Astrocyte (in vitro differentiated cells and primary cell): ENCODE measurements at regions not wholly inside any gene's neighbourhood (a gene's known extent, or its start where the extent isn't known, plus 50 kb on each side); places are given as distances from the start of the nearest gene placed in this dataset.
A peak's percentile ranks its signal among the peaks of the same experiment; 100 is the strongest.

Experiments used
- DNase-seq: peaks from one replicate; pipeline ENCODE4 v3.0.0-alpha.2; 2010; ENCODE audit warnings: low read depth
- FAIRE-seq: peaks from 2 replicates; lab custom pipeline; 2011; peaks lifted over from hg19 to GRCh38; lab: Jason Lieb, UNC
- H2AFZ ChIP-seq: 2 replicates; pipeline ENCODE4 v1.6.0; 2012; ENCODE audit warnings: low read depth, low read length, inconsistent platforms
- H3K27ac ChIP-seq: 2 replicates; pipeline ENCODE4 v1.5.1; 2011; ENCODE audit warnings: low read depth, low read length, inconsistent platforms
- H3K27me3 ChIP-seq: 2 replicates; pipeline ENCODE4 v1.6.0; 2011; ENCODE audit warnings: low read length, inconsistent platforms; ENCODE audit not compliant: insufficient read depth
- H3K36me3 ChIP-seq: 2 replicates; pipeline ENCODE4 v1.5.1; 2011; ENCODE audit warnings: low read length, inconsistent platforms; ENCODE audit not compliant: insufficient read depth
- H3K4me1 ChIP-seq: 2 replicates; pipeline ENCODE4 v1.5.1; 2011; ENCODE audit warnings: low read length, inconsistent platforms; ENCODE audit not compliant: insufficient read depth
- H3K4me2 ChIP-seq: 2 replicates; pipeline ENCODE4 v1.6.0; 2012; ENCODE audit warnings: low read length, inconsistent platforms
- H3K4me3 ChIP-seq: 2 replicates; pipeline ENCODE4 v1.5.1; 2011; ENCODE audit warnings: low read depth, mild to moderate bottlenecking, low read length, inconsistent platforms; ENCODE audit not compliant: insufficient read depth
- H3K79me2 ChIP-seq: 2 replicates; pipeline ENCODE4 v1.6.0; 2012; ENCODE audit warnings: mild to moderate bottlenecking, low read length, inconsistent platforms; ENCODE audit not compliant: insufficient read depth
- H3K9ac ChIP-seq: 2 replicates; pipeline ENCODE4 v1.6.0; 2012; ENCODE audit warnings: mild to moderate bottlenecking, low read length, inconsistent platforms
- H3K9me3 ChIP-seq: 2 replicates; pipeline ENCODE4 v1.5.1; 2012; ENCODE audit warnings: low read depth, mild to moderate bottlenecking, low read length, inconsistent platforms; ENCODE audit not compliant: insufficient read depth
- H4K20me1 ChIP-seq: 2 replicates; pipeline ENCODE4 v1.6.0; 2012; ENCODE audit warnings: low read length, inconsistent platforms; ENCODE audit not compliant: insufficient read depth
- H3K27ac Mint-ChIP-seq: one replicate; pipeline ENCODE4 v1.8.0; 2021; ENCODE audit warnings: mild to moderate bottlenecking, mixed read lengths; ENCODE audit not compliant: unreplicated experiment
- H3K27me3 Mint-ChIP-seq: one replicate; pipeline ENCODE4 v1.8.0; 2021; ENCODE audit warnings: low read depth, mixed read lengths; ENCODE audit not compliant: unreplicated experiment
- H3K36me3 Mint-ChIP-seq: one replicate; pipeline ENCODE4 v1.8.0; 2021; ENCODE audit warnings: low read depth, mixed read lengths; ENCODE audit not compliant: unreplicated experiment
- H3K4me1 Mint-ChIP-seq: one replicate; pipeline ENCODE4 v1.8.0; 2021; ENCODE audit warnings: low read depth, mixed read lengths; ENCODE audit not compliant: unreplicated experiment
- H3K4me3 Mint-ChIP-seq: one replicate; pipeline ENCODE4 v1.8.0; 2021; ENCODE audit warnings: mild to moderate bottlenecking, moderate library complexity, mixed read lengths; ENCODE audit not compliant: unreplicated experiment
- H3K9me3 Mint-ChIP-seq: one replicate; pipeline ENCODE4 v1.8.0; 2021; ENCODE audit warnings: mild to moderate bottlenecking, mixed read lengths; ENCODE audit not compliant: unreplicated experiment
- EZH2 ChIP-seq: IDR thresholded peaks from 2 replicates; pipeline ENCODE4 v1.6.1; 2012; ENCODE audit warnings: mild to moderate bottlenecking, low read length, inconsistent platforms; ENCODE audit not compliant: insufficient read depth
- TF ChIP-seq, protein P1 (sequence below): IDR thresholded peaks from 2 replicates; pipeline ENCODE4 v1.5.1; 2011; ENCODE audit warnings: low read depth, mild to moderate bottlenecking, inconsistent platforms, low read length, moderate library complexity; ENCODE audit not compliant: insufficient read depth

DNA sequence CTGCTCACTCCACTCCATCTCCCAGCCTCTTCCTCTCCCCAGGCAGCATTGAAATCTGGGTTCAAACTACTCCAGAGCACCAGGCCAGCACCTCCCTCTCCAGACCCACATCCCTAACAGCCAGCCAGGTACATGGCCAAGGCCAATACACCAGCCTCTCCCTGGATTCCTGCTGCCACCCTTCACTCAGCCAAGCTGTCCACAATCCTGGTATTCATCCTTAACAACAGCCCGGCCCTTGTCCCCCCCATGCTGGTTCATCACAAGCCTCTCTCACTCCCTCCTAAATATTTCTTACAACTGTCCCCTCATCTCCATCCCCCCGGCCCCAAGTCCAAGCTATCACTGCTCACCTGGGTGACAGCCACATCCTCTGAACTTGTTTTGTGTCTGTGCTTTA is 129.9 kb upstream of the HAAO start:
- FAIRE-seq (no peak), DNase-seq (no peak)
- Histone ChIP-seq H3K27ac (peak overlapping the region; percentile 98), H3K4me2 (no peak overlapping the region), H2AFZ (no peak overlapping the region), H3K79me2 (no peaks in the 10 kb centered on the region), H3K27me3 (no peaks in the 10 kb centered on the region), H3K36me3 (no peaks in the 10 kb centered on the region), H3K4me1 (peaks cover 44% of the 10 kb centered on the region), H3K9me3 (no peaks in the 10 kb centered on the region), H3K9ac (peak overlapping the region; percentile 80), H4K20me1 (no peaks in the 10 kb centered on the region), H3K4me3 (no peak overlapping the region)
- Mint-ChIP-seq H3K4me3 (no peak overlapping the region), H3K27ac (peak overlapping the region; percentile 100), H3K4me1 (peaks cover 47% of the 10 kb centered on the region), H3K9me3 (peaks cover 3% of the 10 kb centered on the region), H3K36me3 (peaks cover 4% of the 10 kb centered on the region), H3K27me3 (peaks cover 2% of the 10 kb centered on the region)
- TF ChIP-seq, protein P1, sequence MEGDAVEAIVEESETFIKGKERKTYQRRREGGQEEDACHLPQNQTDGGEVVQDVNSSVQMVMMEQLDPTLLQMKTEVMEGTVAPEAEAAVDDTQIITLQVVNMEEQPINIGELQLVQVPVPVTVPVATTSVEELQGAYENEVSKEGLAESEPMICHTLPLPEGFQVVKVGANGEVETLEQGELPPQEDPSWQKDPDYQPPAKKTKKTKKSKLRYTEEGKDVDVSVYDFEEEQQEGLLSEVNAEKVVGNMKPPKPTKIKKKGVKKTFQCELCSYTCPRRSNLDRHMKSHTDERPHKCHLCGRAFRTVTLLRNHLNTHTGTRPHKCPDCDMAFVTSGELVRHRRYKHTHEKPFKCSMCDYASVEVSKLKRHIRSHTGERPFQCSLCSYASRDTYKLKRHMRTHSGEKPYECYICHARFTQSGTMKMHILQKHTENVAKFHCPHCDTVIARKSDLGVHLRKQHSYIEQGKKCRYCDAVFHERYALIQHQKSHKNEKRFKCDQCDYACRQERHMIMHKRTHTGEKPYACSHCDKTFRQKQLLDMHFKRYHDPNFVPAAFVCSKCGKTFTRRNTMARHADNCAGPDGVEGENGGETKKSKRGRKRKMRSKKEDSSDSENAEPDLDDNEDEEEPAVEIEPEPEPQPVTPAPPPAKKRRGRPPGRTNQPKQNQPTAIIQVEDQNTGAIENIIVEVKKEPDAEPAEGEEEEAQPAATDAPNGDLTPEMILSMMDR, result no peak
- TF ChIP-seq EZH2, result no peak

DNA sequence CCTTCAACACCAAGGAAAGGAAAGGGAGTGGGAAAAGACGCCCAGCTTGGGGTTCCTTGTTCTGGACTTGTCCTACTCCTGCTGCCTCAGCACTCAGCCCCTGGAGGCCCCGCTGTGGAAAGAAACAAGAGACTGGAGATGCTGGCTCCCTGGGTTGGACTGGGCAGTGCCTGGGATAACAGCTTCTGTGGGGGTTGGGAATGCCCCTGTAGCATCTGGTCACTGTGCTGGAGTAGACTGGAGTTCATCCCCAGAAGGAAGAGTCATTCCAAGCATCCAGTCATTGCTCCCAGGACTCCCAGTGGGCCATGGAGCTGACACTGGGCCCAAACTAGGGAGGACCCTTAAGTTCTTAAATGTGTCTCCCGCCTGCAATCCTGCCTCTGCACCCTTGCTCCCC is 129.3 kb upstream of the HAAO start:
- H3K27me3 ChIP-seq, result no peaks in the 10 kb centered on the region
- no peak overlapping the region for H3K27ac ChIP-seq
- H3K79me2 ChIP-seq, result no peaks in the 10 kb centered on the region
- no peaks in the 10 kb centered on the region for H3K36me3 ChIP-seq
- peaks cover 49% of the 10 kb centered on the region for H3K4me1 ChIP-seq
- no peaks in the 10 kb centered on the region for H4K20me1 ChIP-seq
- TF ChIP-seq, protein P1, result no peak
- TF ChIP-seq EZH2, result no peak
- Mint-ChIP-seq H3K36me3 (peaks cover 4% of the 10 kb centered on the region), H3K27me3 (peaks cover 3% of the 10 kb centered on the region), H3K27ac (peak overlapping the region; percentile 9), H3K9me3 (peaks cover 3% of the 10 kb centered on the region), H3K4me3 (no peak overlapping the region), H3K4me1 (peaks cover 47% of the 10 kb centered on the region)
- no peak overlapping the region for H3K9ac ChIP-seq
- H2AFZ ChIP-seq, result no peak overlapping the region
- DNase-seq (no peak), FAIRE-seq (no peak)
- no peaks in the 10 kb centered on the region for H3K9me3 ChIP-seq
- H3K4me3 ChIP-seq, result no peak overlapping the region
- no peak overlapping the region for H3K4me2 ChIP-seq

DNA sequence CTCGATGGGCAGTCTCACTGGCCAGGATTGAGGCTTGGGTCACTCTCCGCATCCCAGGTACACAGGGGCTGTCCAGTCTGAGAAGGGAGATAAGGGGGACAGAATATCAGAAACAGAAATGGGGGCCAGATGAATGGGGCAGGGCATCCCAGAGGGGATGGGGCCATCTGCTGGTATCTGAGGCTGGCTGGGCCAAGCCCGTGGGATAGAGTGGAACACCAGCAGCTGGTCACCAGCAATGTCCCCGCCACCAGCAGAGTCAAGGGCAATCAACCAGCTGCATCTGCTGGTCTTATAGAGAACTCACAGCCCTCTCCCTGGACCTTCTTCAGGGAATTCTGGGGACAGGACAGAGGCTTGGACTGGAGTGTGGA is 128.8 kb upstream of the HAAO start:
- DNase-seq (no peak), FAIRE-seq (no peak)
- Histone ChIP-seq H3K9me3 (no peaks in the 10 kb centered on the region), H3K27ac (no peak overlapping the region), H4K20me1 (no peaks in the 10 kb centered on the region), H2AFZ (no peak overlapping the region), H3K4me2 (no peak overlapping the region), H3K27me3 (no peaks in the 10 kb centered on the region), H3K36me3 (no peaks in the 10 kb centered on the region), H3K79me2 (no peaks in the 10 kb centered on the region), H3K4me3 (no peak overlapping the region), H3K4me1 (peaks cover 45% of the 10 kb centered on the region), H3K9ac (no peak overlapping the region)
- Mint-ChIP-seq H3K27me3 (peaks cover 6% of the 10 kb centered on the region), H3K27ac (no peak overlapping the region), H3K9me3 (peaks cover 3% of the 10 kb centered on the region), H3K4me3 (no peak overlapping the region), H3K4me1 (peaks cover 44% of the 10 kb centered on the region), H3K36me3 (peaks cover 4% of the 10 kb centered on the region)
- no peak for TF ChIP-seq EZH2
- TF ChIP-seq, protein P1, result no peak
